Hematopoietic multipotent progenitor cell treated with erythropoietin and hydrocortisone succinate and interleukin-3 and kit ligand, for 4 days (in vitro differentiated cells): ENCODE measurements at regions not wholly inside any gene's neighbourhood (a gene's known extent, or its start where the extent isn't known, plus 50 kb on each side); places are given as distances from the start of the nearest gene placed in this dataset.
A peak's percentile ranks its signal among the peaks of the same experiment; 100 is the strongest.

Source experiments
- DNase-seq: peaks from one replicate; pipeline ENCODE4 v3.0.0-alpha.2; 2015

DNA sequence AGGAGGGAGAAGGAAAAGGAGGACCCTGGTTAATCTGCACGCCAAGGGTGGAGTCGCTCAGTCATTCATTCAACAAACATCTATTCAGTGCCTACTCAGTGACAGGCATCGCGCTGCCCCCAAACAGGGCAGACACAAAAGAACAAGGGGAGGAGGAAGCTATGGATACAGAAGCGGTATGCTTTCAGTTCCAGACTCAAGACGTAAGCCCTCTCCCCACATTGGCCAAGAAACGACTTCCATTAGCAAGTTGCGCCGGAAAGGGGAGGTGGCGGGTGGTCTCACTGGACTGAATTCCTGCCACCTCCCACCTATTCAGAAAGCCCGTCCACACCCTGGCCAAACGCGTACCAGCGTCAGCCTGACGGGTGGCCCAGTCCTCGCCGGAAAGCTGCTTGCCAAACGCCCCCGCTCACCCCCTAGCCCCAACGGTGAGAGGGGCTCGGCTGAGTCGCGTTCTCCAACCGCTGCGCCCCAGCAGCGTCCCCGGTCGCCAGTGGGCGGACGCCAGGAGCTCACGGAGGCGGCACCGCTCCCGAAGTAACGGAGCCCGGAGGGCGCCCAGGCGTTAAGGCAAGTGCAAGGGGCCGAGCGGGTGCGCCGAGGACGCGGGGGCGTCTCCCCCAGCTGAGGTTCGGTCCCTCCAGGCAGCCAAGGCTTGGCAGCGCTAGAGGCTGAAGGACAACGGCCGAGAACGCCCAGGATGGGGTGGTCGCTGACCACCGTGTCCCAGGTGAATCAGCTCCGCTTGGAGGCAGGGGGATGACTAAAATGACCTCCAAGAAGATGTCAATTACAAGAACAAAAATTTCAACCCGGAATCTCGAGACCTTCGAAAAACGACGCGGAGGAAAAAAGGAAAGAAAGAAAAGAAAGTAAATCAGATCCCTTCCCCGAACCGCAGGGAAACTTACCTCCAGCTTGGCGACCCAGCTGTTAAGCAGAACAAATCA lies 470.7 kb downstream of the SOX9 start:
- DNase-seq: peak; percentile 36

GRCh38 chr17:72592242-72592966 lies 471.6 kb downstream of the SOX9 start:
- peak; percentile 89 for DNase-seq

DNA sequence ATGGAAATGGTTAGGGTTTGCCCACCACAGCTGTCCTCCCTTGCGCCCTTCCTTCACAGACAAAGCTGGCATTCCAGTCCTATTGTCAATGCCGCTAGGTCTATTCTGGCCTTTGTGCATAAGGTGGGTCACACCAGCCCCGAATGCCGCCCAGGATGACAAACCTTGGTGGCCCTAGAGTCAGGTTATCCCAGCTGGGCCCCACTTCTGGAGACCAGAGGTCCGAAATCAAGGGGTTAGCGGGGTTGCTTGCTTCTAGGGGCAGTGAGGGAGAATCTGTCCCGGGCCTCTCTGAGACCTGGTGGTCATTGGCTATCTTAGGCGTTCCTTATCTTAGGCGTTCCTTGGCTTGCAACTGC lies 472.1 kb downstream of the SOX9 start:
- DNase-seq: no peak

GRCh38 chr17:72594248-72594647 lies 473.4 kb downstream of the SOX9 start:
- no peak for DNase-seq
